Calu3 (cell line): ENCODE measurements at regions not wholly inside any gene's neighbourhood (a gene's known extent, or its start where the extent isn't known, plus 50 kb on each side); places are given as distances from the start of the nearest gene placed in this dataset.

Source experiments
- BruUV-seq: library from RNA; stranded (reverse); fragments of 400-500 nt; replicated peaks from 2 replicates; lab custom pipeline; 2021; lab: Mats Ljungman, UMichigan
- CTCF ChIA-PET: fragments of 300-600 bp; sonication (Branson Sonifier 250); formaldehyde crosslinking; loops from one replicate; lab custom pipeline; 2022; ENCODE audit warnings: antibody characterized with exemption; lab: Charles Lee
- DNase-seq: peaks from one replicate; pipeline ENCODE4 v3.0.0; 2022
- H3K27ac Mint-ChIP-seq: one replicate; pipeline ENCODE4 v1.8.0; 2022; ENCODE audit warnings: mixed read lengths; ENCODE audit not compliant: unreplicated experiment
- H3K27me3 Mint-ChIP-seq: one replicate; pipeline ENCODE4 v1.8.0; 2022; ENCODE audit warnings: mixed read lengths; ENCODE audit not compliant: unreplicated experiment
- H3K36me3 Mint-ChIP-seq: one replicate; pipeline ENCODE4 v1.8.0; 2022; ENCODE audit warnings: mild to moderate bottlenecking, moderate library complexity, mixed read lengths; ENCODE audit not compliant: insufficient read depth, unreplicated experiment
- H3K4me1 Mint-ChIP-seq: one replicate; pipeline ENCODE4 v1.8.0; 2022; ENCODE audit warnings: mild to moderate bottlenecking, low read depth, mixed read lengths; ENCODE audit not compliant: unreplicated experiment
- H3K4me3 Mint-ChIP-seq: one replicate; pipeline ENCODE4 v1.8.0; 2022; ENCODE audit warnings: mild to moderate bottlenecking, low read depth, moderate library complexity, mixed read lengths; ENCODE audit not compliant: unreplicated experiment
- H3K9me3 Mint-ChIP-seq: one replicate; pipeline ENCODE4 v1.8.0; 2022; ENCODE audit warnings: low read depth, mixed read lengths; ENCODE audit not compliant: unreplicated experiment
- intact Hi-C: fragments of 100-400 bp; cut with micrococcal nuclease; formaldehyde crosslinking; loops from one replicate; pipeline ENCODE4 v1.10.0; 2022; ENCODE audit not compliant: unreplicated experiment
- TF ChIP-seq, protein P1 (sequence below): fragments of 200-600 bp; IDR thresholded peaks from one replicate; pipeline ENCODE4 v1.8.0; 2022; ENCODE audit warnings: antibody characterized with exemption; ENCODE audit not compliant: unreplicated experiment

DNA sequence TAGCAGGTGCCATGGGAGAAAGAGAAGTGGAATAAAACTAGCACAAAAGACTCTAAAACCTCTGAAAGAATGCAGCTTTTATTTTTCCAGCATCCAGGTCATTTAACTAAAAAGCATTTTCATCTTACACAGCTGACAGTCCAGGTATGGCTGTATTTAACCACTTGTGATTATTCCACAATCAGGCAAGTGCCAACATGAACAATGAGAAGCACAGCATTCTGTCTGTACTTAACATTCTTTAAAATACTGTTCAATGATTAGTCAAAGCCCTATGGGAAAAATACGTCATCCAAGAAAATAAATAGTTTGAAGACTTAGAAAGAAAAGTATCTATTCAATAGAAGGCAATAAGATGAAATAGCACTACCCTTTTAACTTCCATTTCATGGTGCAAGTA, 246.9 kb downstream of the LIG4 start:
- H3K27ac Mint-ChIP-seq = no peak overlapping the region
- DNase-seq = no peak
- no peaks in the 10 kb centered on the region for H3K36me3 Mint-ChIP-seq
- H3K9me3 Mint-ChIP-seq = no peaks in the 10 kb centered on the region
- H3K4me1 Mint-ChIP-seq = no peaks in the 10 kb centered on the region
- TF ChIP-seq, protein P1, sequence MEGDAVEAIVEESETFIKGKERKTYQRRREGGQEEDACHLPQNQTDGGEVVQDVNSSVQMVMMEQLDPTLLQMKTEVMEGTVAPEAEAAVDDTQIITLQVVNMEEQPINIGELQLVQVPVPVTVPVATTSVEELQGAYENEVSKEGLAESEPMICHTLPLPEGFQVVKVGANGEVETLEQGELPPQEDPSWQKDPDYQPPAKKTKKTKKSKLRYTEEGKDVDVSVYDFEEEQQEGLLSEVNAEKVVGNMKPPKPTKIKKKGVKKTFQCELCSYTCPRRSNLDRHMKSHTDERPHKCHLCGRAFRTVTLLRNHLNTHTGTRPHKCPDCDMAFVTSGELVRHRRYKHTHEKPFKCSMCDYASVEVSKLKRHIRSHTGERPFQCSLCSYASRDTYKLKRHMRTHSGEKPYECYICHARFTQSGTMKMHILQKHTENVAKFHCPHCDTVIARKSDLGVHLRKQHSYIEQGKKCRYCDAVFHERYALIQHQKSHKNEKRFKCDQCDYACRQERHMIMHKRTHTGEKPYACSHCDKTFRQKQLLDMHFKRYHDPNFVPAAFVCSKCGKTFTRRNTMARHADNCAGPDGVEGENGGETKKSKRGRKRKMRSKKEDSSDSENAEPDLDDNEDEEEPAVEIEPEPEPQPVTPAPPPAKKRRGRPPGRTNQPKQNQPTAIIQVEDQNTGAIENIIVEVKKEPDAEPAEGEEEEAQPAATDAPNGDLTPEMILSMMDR = no peak
- no peak overlapping the region for H3K4me3 Mint-ChIP-seq
- no peaks in the 10 kb centered on the region for H3K27me3 Mint-ChIP-seq
- no TSS peak for BruUV-seq
- CTCF ChIA-PET = no interaction called here
- intact Hi-C loops = no loop called here

- Mint-ChIP-seq H3K4me3 (no peak overlapping the region), H3K4me1 (no peaks in the 10 kb centered on the region), H3K9me3 (no peaks in the 10 kb centered on the region), H3K27me3 (no peaks in the 10 kb centered on the region), H3K36me3 (no peaks in the 10 kb centered on the region), H3K27ac (no peak overlapping the region)
- TF ChIP-seq, protein P1 = no peak
- BruUV-seq = no TSS peak
- CTCF ChIA-PET = no interaction called here
- no peak for DNase-seq
- intact Hi-C loops = no loop called here
These were observed 250.9 kb downstream of the LIG4 start for GRCh38 chr13:107964395-107964794.

DNA sequence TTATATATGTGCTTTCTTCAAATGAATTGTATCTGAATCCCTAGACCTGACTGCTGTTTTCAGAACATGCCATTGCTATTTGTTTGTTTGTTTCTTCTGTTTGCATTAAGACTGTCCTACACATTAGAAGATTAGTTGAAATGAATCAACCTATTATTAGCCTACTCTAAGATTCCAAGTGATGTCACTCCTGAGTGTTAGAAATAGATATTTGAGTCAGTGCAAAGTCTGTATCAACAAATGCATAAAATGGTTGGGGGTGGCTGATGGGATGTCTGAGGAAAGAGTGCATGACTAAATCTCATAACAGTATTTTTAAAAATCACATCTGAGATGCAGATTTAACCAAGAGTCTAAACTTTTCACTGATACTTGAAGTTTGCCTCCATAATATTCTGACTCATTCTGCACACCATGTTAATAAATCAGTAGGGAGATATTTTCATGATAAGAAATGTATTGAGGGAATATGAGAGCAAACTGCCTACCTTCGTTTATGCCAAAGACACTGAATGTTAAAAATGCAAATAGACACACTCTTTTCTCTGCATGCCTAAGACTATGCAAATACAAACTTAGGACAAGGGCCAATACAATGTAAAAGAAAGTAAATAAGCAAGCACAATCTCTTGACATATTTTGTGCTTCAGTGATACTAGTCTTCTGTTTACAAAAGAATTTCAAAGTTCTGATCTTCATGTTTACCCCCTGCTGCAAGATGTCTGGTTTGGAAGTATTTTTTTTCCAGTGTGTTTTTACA, 253.3 kb downstream of the LIG4 start:
- TF ChIP-seq, protein P1 = no peak
- DNase-seq = no peak
- no peaks in the 10 kb centered on the region for H3K9me3 Mint-ChIP-seq
- H3K4me1 Mint-ChIP-seq = no peaks in the 10 kb centered on the region
- no peak overlapping the region for H3K4me3 Mint-ChIP-seq
- CTCF ChIA-PET = no interaction called here
- BruUV-seq = no TSS peak
- no peaks in the 10 kb centered on the region for H3K36me3 Mint-ChIP-seq
- intact Hi-C loops = no loop called here
- no peaks in the 10 kb centered on the region for H3K27me3 Mint-ChIP-seq
- no peak overlapping the region for H3K27ac Mint-ChIP-seq

DNA sequence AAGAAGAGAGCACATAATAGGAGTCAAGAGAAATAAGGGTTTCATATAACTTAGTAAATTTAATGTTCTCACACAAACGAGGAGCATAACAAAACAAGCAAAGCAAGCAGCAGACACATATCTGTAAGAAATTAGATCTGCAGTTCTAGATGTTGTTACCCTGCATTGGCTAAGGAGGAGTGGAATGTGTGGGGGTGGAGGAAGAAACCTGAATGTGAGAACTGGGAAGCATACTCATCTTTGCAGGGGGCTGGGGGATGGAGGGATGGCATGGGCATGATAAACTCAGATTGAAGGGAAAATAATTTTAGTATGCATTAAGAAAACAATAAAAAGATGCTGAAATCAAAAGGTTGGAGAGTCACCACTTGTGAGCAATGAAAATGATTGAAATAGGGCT, 255.0 kb downstream of the LIG4 start:
- intact Hi-C loops = no loop called here
- Mint-ChIP-seq H3K4me1 (no peaks in the 10 kb centered on the region), H3K9me3 (no peaks in the 10 kb centered on the region), H3K4me3 (no peak overlapping the region), H3K36me3 (no peaks in the 10 kb centered on the region), H3K27me3 (no peaks in the 10 kb centered on the region), H3K27ac (no peak overlapping the region)
- CTCF ChIA-PET = no interaction called here
- no peak for DNase-seq
- TF ChIP-seq, protein P1 = no peak
- BruUV-seq = no TSS peak
